ENCODE measurements at regions not wholly inside any gene's neighbourhood (a gene's known extent, or its start where the extent isn't known, plus 50 kb on each side); places are given as distances from the start of the nearest gene placed in this dataset.

GRCh38 chr7:94128072-94128471 is 123.9 kb upstream of the BET1 start:
- no peak for TF ChIP-seq CTCF (conservative IDR thresholded peaks at IDR 0.05)
- TF ChIP-seq EZH2 (IDR thresholded peaks at IDR 0.05; ENCODE audit: low read depth) = no peak
